ENCODE measurements at regions not wholly inside any gene's neighbourhood (a gene's known extent, or its start where the extent isn't known, plus 50 kb on each side); places are given as distances from the start of the nearest gene placed in this dataset.

- H3K36me3 ChIP-seq (ENCODE audit: control insufficient read depth in 4 of 4, insufficient read depth in 3 of 4, low read depth in 1 of 4, low read length in 3 of 4) = no peaks in the 10 kb centered on the region
- no peaks in the 10 kb centered on the region for H3K27me3 ChIP-seq (ENCODE audit: control insufficient read depth in 4 of 4, insufficient read depth in 4 of 4, low read length in 3 of 4)
- H3K9ac ChIP-seq (ENCODE audit: low read depth in 1 of 2, low read length in 2 of 2) = no peak overlapping the region
- peaks cover 2 to 10% (median 3%) of the 10 kb centered on the region in 4 donors for H3K4me1 ChIP-seq (ENCODE audit: control insufficient read depth in 4 of 4, insufficient read depth in 4 of 4, low read length in 3 of 4)
- TF ChIP-seq, protein P1, sequence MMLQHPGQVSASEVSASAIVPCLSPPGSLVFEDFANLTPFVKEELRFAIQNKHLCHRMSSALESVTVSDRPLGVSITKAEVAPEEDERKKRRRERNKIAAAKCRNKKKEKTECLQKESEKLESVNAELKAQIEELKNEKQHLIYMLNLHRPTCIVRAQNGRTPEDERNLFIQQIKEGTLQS (IDR thresholded peaks at IDR 0.05) = no peak
- no peak for TF ChIP-seq FOXA1 (IDR thresholded peaks at IDR 0.05)
- no peak for TF ChIP-seq FOXA2 (IDR thresholded peaks at IDR 0.05)
- no peak for TF ChIP-seq ZBTB33 (IDR thresholded peaks at IDR 0.05)
- TF ChIP-seq NR2F2 (IDR thresholded peaks at IDR 0.05) = no peak
- TF ChIP-seq YY1 (IDR thresholded peaks at IDR 0.05) = no peak
- TF ChIP-seq, protein P2, sequence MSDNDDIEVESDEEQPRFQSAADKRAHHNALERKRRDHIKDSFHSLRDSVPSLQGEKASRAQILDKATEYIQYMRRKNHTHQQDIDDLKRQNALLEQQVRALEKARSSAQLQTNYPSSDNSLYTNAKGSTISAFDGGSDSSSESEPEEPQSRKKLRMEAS (IDR thresholded peaks at IDR 0.05) = no peak
- no peak for TF ChIP-seq RAD21 (IDR thresholded peaks at IDR 0.05)
- no peak for TF ChIP-seq HNF4G (IDR thresholded peaks at IDR 0.05)
- TF ChIP-seq RXRA (IDR thresholded peaks at IDR 0.05) = no peak
- no peak for TF ChIP-seq SP1 (IDR thresholded peaks at IDR 0.05)
- TF ChIP-seq HNF4A (conservative IDR thresholded peaks at IDR 0.05) = no peak
- TF ChIP-seq TAF1 (conservative IDR thresholded peaks at IDR 0.05) = no peak
- TF ChIP-seq CTCF (IDR thresholded peaks at IDR 0.05; ENCODE audit: low read depth, low read length, missing input control) = no peak
- TF ChIP-seq REST (IDR thresholded peaks at IDR 0.05) = no peak
- no peak for TF ChIP-seq EGR1 (IDR thresholded peaks at IDR 0.05; ENCODE audit: low read depth in 2 of 2)
- TF ChIP-seq GABPA (IDR thresholded peaks at IDR 0.05 in 1 of 2, conservative IDR thresholded peaks at IDR 0.05 in 1 of 2) = no peak
- DNase-seq (ENCODE audit: low spot score) = no peak
- no peak overlapping the region for H3K4me3 ChIP-seq (ENCODE audit: low read depth in 1 of 3, low read length in 3 of 3)
- H3K9me3 ChIP-seq (ENCODE audit: control insufficient read depth in 4 of 4, low read length in 3 of 4) = no peaks in the 10 kb centered on the region
- no peak overlapping the region for H3K27ac ChIP-seq (ENCODE audit: low read depth in 1 of 2, low read length in 2 of 2)
- 84% methylated on average over 4 of the region's 4 CpGs for WGBS
Observed at GRCh38 chr1:201643835-201644104, 104.8 kb downstream of the NAV1 start.

DNA sequence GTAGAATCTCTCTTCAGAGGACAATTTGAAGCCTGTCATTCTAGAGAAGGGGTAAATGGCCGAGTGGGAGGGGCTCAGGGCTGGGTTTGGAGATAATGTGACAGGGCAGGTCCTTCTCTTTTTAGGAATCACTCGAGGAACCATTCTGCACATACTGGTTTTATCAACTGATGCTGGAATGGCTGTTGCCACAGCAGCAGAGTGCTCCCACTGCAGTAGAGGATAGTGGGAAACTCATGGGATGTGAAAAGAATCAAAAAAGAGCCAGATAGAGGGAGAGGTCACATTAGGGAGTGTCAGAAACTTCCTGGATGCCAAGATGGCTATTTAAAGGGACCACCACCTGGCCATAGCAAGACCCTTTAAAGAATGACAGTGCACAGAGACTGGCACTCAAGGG is 105.3 kb downstream of the NAV1 start:
- H3K9me3 ChIP-seq (ENCODE audit: control insufficient read depth in 4 of 4, low read length in 3 of 4) = no peaks in the 10 kb centered on the region
- WGBS = 77% methylated on average over 2 of the region's 2 CpGs
- DNase-seq (ENCODE audit: low spot score) = no peak
- no peaks in the 10 kb centered on the region for H3K36me3 ChIP-seq (ENCODE audit: control insufficient read depth in 4 of 4, insufficient read depth in 3 of 4, low read depth in 1 of 4, low read length in 3 of 4)
- no peak overlapping the region for H3K4me3 ChIP-seq (ENCODE audit: low read depth in 1 of 3, low read length in 3 of 3)
- H3K27ac ChIP-seq (ENCODE audit: low read depth in 1 of 2, low read length in 2 of 2) = no peak overlapping the region
- peaks cover 5 to 14% (median 6%) of the 10 kb centered on the region in 4 donors for H3K4me1 ChIP-seq (ENCODE audit: control insufficient read depth in 4 of 4, insufficient read depth in 4 of 4, low read length in 3 of 4)
- H3K9ac ChIP-seq (ENCODE audit: low read depth in 1 of 2, low read length in 2 of 2) = no peak overlapping the region
- no peaks in the 10 kb centered on the region for H3K27me3 ChIP-seq (ENCODE audit: control insufficient read depth in 4 of 4, insufficient read depth in 4 of 4, low read length in 3 of 4)
- TF ChIP-seq TAF1 (conservative IDR thresholded peaks at IDR 0.05) = no peak
- TF ChIP-seq HNF4A (conservative IDR thresholded peaks at IDR 0.05) = no peak
- TF ChIP-seq EGR1 (IDR thresholded peaks at IDR 0.05; ENCODE audit: low read depth in 2 of 2) = no peak
- no peak for TF ChIP-seq FOXA1 (IDR thresholded peaks at IDR 0.05)
- TF ChIP-seq HNF4G (IDR thresholded peaks at IDR 0.05) = no peak
- TF ChIP-seq GABPA (IDR thresholded peaks at IDR 0.05 in 1 of 2, conservative IDR thresholded peaks at IDR 0.05 in 1 of 2) = no peak
- TF ChIP-seq RAD21 (IDR thresholded peaks at IDR 0.05) = no peak
- no peak for TF ChIP-seq NR2F2 (IDR thresholded peaks at IDR 0.05)
- TF ChIP-seq CTCF (IDR thresholded peaks at IDR 0.05; ENCODE audit: low read depth, low read length, missing input control) = no peak
- no peak for TF ChIP-seq RXRA (IDR thresholded peaks at IDR 0.05)
- no peak for TF ChIP-seq ZBTB33 (IDR thresholded peaks at IDR 0.05)

All from liver (tissue), 8 donors.